ENCODE measurements at regions not wholly inside any gene's neighbourhood (a gene's known extent, or its start where the extent isn't known, plus 50 kb on each side); places are given as distances from the start of the nearest gene placed in this dataset.

DNA sequence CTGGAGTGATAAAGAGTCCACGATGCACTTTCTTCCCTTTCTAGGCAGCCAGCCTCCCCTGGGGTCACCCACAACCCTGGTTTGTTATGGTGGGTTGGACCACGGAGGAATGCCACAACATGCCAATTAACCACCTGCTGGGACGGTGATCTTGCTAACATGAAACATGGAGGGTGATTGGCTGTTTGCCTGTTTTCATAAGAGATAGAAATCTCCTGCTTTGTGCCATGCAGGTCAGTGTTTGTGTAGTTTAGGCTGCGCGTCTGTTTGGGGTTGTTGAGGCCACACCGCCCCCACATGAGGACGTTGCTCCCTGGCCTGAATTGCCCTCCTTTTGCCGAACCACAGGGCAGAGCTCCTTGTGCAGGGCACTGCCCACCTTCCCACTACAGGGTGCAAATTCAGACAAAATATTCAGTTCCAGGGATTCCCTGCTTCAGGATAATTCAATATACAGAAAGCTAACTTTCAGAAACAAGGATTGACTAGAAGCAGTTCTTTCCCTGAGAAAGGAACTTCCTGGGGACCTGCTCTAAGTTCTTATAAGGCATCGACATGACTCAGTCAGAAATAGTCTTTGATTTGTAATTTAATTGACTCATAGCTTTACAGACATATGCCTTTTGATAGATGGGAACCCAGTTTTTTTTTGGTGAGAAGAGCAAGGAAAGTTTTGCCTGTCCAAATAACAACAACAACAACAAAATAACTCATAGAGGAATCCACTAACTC, 427.6 kb downstream of the GADD45G start (continued):
- TF ChIP-seq BACH1 (IDR thresholded peaks at IDR 0.05; ENCODE audit: low read length): no peak

Data from H1 (cell line).